NCI-H774 (cell line): ENCODE measurements at regions not wholly inside any gene's neighbourhood (a gene's known extent, or its start where the extent isn't known, plus 50 kb on each side); places are given as distances from the start of the nearest gene placed in this dataset.
A peak's percentile ranks its signal among the peaks of the same experiment; 100 is the strongest.
"Not testable (repeated sequence)": the region's sequence is repeated elsewhere in the genome, so short reads cannot be mapped to it uniquely, and the experiment has no call there.

Experiments used
- DNase-seq: peaks from one replicate; lab custom pipeline; 2025; lab: John Stamatoyannopoulos, UW

- no peak for DNase-seq
These were observed 141.0 kb downstream of the ADCYAP1 start for GRCh38 chr18:1045658-1046057.

- no peak for DNase-seq
These were observed 142.7 kb downstream of the ADCYAP1 start for GRCh38 chr18:1047406-1047805.

GRCh38 chr18:1048032-1048431, 143.4 kb downstream of the ADCYAP1 start:
- DNase-seq: no peak

- DNase-seq: no peak
These were observed 144.5 kb downstream of the ADCYAP1 start for GRCh38 chr18:1049173-1049572.

GRCh38 chr18:1050012-1050657, 145.5 kb downstream of the ADCYAP1 start:
- DNase-seq: no peak

GRCh38 chr18:1052301-1052700, 147.6 kb downstream of the ADCYAP1 start:
- DNase-seq: no peak

- no peak for DNase-seq
These were observed 149.0 kb downstream of the ADCYAP1 start for GRCh38 chr18:1053331-1054315.

GRCh38 chr18:1056404-1056803, 151.7 kb downstream of the ADCYAP1 start:
- DNase-seq: no peak

GRCh38 chr18:1057367-1057766, 152.7 kb downstream of the ADCYAP1 start:
- no peak for DNase-seq

- DNase-seq: no peak
These were observed 157.9 kb downstream of the ADCYAP1 start for GRCh38 chr18:1062588-1062987.

GRCh38 chr18:1075322-1075721, 170.7 kb downstream of the ADCYAP1 start:
- peak; percentile 89 for DNase-seq

GRCh38 chr18:1075876-1076275, 171.2 kb downstream of the ADCYAP1 start:
- no peak for DNase-seq

- DNase-seq: no peak
These were observed 173.6 kb downstream of the ADCYAP1 start for GRCh38 chr18:1078301-1078700.

GRCh38 chr18:1083675-1084074, 179.0 kb downstream of the ADCYAP1 start:
- not testable (repeated sequence) for DNase-seq

- DNase-seq: no peak
These were observed 186.1 kb downstream of the ADCYAP1 start for GRCh38 chr18:1090758-1091157.

- no peak for DNase-seq
These were observed 187.6 kb downstream of the ADCYAP1 start for GRCh38 chr18:1092228-1092627.

GRCh38 chr18:1094409-1094808, 189.7 kb downstream of the ADCYAP1 start:
- DNase-seq: no peak

GRCh38 chr18:1097991-1098735, 193.5 kb downstream of the ADCYAP1 start:
- DNase-seq: not testable (repeated sequence)

GRCh38 chr18:1102848-1103247, 198.2 kb downstream of the ADCYAP1 start:
- DNase-seq: no peak

GRCh38 chr18:1103537-1103936, 198.9 kb downstream of the ADCYAP1 start:
- DNase-seq: peak; percentile 6

- DNase-seq: no peak
These were observed 199.7 kb downstream of the ADCYAP1 start for GRCh38 chr18:1104181-1104881.

GRCh38 chr18:1124495-1124894, 219.8 kb downstream of the ADCYAP1 start:
- no peak for DNase-seq
